Thyroid gland (tissue), 4 donors: ENCODE measurements at regions not wholly inside any gene's neighbourhood (a gene's known extent, or its start where the extent isn't known, plus 50 kb on each side); places are given as distances from the start of the nearest gene placed in this dataset.

Experiments
- CTCF ChIP-seq, 6 experiments: fragments of 200-600 bp in 3 of 6; fragments of 450-650 bp in 3 of 6; sonication (generic) in 3 of 6; IDR thresholded peaks; one replicate each; pipeline ENCODE4 v1.5.1; 2016 to 2019; ENCODE audit warnings: antibody characterized with exemption in 6 of 6, mild to moderate bottlenecking in 2 of 6, inconsistent platforms in 1 of 6, moderate library complexity in 1 of 6
- POLR2A ChIP-seq, 2 donors: fragments of 450-650 bp; IDR thresholded peaks; one replicate each; pipeline ENCODE4 v1.6.1; 2017; ENCODE audit warnings: antibody characterized with exemption in 2 of 2, mild to moderate bottlenecking in 2 of 2, moderate library complexity in 1 of 2

GRCh38 chr4:184953971-184954370 lies 64.3 kb upstream of the HELT start:
- no peak for TF ChIP-seq POLR2A (IDR thresholded peaks at IDR 0.05)
- TF ChIP-seq CTCF (IDR thresholded peaks at IDR 0.05), result no peak
